ENCODE measurements at regions not wholly inside any gene's neighbourhood (a gene's known extent, or its start where the extent isn't known, plus 50 kb on each side); places are given as distances from the start of the nearest gene placed in this dataset.

DNA sequence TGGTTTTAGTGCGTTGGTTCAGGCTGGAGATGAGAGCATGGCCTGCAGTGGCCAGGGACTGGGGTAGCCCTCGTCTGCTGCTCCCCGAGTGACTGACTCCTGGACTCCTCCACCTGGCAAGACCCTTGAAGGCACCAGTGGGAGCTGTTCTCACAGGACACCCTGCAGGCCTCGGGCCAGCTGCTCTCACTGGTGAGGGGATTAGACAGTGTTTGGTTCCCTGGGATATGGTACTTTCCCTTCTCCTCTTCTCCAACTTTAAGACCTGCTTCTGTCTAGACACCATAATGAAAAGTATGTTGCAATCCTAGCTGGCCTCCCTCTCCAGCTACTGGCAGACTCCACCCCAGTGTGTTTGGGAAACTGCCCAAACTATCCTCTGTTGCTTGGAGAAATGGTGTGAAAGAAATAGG, 168.8 kb upstream of the CADM1 start:
- TF ChIP-seq, protein P1, sequence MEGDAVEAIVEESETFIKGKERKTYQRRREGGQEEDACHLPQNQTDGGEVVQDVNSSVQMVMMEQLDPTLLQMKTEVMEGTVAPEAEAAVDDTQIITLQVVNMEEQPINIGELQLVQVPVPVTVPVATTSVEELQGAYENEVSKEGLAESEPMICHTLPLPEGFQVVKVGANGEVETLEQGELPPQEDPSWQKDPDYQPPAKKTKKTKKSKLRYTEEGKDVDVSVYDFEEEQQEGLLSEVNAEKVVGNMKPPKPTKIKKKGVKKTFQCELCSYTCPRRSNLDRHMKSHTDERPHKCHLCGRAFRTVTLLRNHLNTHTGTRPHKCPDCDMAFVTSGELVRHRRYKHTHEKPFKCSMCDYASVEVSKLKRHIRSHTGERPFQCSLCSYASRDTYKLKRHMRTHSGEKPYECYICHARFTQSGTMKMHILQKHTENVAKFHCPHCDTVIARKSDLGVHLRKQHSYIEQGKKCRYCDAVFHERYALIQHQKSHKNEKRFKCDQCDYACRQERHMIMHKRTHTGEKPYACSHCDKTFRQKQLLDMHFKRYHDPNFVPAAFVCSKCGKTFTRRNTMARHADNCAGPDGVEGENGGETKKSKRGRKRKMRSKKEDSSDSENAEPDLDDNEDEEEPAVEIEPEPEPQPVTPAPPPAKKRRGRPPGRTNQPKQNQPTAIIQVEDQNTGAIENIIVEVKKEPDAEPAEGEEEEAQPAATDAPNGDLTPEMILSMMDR (IDR thresholded peaks at IDR 0.05; ENCODE audit: low read depth, low read length, poor library complexity, severe bottlenecking): no peak
- no peak for TF ChIP-seq EZH2phosphoT487 (IDR thresholded peaks at IDR 0.05; ENCODE audit: borderline replicate concordance, low read length)

Measured in DOHH2 (cell line).